ENCODE measurements at regions not wholly inside any gene's neighbourhood (a gene's known extent, or its start where the extent isn't known, plus 50 kb on each side); places are given as distances from the start of the nearest gene placed in this dataset.
"Not testable (repeated sequence)": the region's sequence is repeated elsewhere in the genome, so short reads cannot be mapped to it uniquely, and the experiment has no call there.

DNA sequence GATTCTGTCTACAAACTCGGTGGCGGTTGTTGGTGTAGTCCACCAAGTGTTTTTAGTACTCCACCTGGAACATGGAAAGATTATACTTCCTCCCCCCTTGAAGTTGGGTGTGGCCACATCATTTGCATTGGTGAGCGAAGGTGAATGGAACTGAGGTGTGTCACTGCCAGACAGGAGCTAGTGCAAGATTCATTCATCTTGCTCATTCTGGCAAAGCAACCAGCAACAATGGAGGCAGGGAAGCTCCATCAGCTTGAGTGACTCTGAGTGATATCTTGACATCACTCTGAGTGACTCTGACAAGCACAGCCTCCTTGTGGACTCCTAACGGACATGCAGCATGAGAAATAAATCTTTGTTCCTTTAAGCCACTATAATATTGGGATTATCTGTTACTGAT, 54.7 kb upstream of the SLC1A4 start:
- TF ChIP-seq, protein P1, sequence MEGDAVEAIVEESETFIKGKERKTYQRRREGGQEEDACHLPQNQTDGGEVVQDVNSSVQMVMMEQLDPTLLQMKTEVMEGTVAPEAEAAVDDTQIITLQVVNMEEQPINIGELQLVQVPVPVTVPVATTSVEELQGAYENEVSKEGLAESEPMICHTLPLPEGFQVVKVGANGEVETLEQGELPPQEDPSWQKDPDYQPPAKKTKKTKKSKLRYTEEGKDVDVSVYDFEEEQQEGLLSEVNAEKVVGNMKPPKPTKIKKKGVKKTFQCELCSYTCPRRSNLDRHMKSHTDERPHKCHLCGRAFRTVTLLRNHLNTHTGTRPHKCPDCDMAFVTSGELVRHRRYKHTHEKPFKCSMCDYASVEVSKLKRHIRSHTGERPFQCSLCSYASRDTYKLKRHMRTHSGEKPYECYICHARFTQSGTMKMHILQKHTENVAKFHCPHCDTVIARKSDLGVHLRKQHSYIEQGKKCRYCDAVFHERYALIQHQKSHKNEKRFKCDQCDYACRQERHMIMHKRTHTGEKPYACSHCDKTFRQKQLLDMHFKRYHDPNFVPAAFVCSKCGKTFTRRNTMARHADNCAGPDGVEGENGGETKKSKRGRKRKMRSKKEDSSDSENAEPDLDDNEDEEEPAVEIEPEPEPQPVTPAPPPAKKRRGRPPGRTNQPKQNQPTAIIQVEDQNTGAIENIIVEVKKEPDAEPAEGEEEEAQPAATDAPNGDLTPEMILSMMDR (IDR thresholded peaks at IDR 0.05; ENCODE audit: control extremely low read depth, extremely low read depth, low read depth, missing control alignments) = no peak
- POLR2A ChIA-PET = interaction anchor here (0.8 kb wide), 1 partner anchor 45 kb away, joined by 8 read pairs; no protein-coding TSS in a partner anchor
- no peak for DNase-seq (ENCODE audit: extremely low spot score)
- CTCF ChIA-PET = interaction anchor here (1.0 to 19.3 kb wide), 5 partner anchors 11 to 54 kb away, joined by 3 to 277 read pairs (median 3); no protein-coding TSS in a partner anchor

- POLR2A ChIA-PET = interaction anchor here (1.5 kb wide), 1 partner anchor 52 kb away, joined by 8 read pairs; the partner anchor contains the start of gene SLC1A4
- no peak for DNase-seq (ENCODE audit: extremely low spot score)
- CTCF ChIA-PET = interaction anchor here (1.0 to 19.3 kb wide), 5 partner anchors 9 to 18 kb away, joined by 3 to 277 read pairs (median 5); no protein-coding TSS in a partner anchor
- TF ChIP-seq, protein P1 (IDR thresholded peaks at IDR 0.05; ENCODE audit: control extremely low read depth, extremely low read depth, low read depth, missing control alignments) = no peak
Observed at GRCh38 chr2:64936809-64937208, 52.4 kb upstream of the SLC1A4 start.

GRCh38 chr2:64937314-64937686, 51.9 kb upstream of the SLC1A4 start:
- CTCF ChIA-PET = interaction anchor here (1.0 to 19.3 kb wide), 8 partner anchors 8 to 93 kb away, joined by 3 to 277 read pairs (median 4); no protein-coding TSS in a partner anchor
- not testable (repeated sequence) for DNase-seq (ENCODE audit: extremely low spot score)
- POLR2A ChIA-PET = interaction anchor here (1.5 kb wide), 1 partner anchor 52 kb away, joined by 8 read pairs; the partner anchor contains the start of gene SLC1A4

DNA sequence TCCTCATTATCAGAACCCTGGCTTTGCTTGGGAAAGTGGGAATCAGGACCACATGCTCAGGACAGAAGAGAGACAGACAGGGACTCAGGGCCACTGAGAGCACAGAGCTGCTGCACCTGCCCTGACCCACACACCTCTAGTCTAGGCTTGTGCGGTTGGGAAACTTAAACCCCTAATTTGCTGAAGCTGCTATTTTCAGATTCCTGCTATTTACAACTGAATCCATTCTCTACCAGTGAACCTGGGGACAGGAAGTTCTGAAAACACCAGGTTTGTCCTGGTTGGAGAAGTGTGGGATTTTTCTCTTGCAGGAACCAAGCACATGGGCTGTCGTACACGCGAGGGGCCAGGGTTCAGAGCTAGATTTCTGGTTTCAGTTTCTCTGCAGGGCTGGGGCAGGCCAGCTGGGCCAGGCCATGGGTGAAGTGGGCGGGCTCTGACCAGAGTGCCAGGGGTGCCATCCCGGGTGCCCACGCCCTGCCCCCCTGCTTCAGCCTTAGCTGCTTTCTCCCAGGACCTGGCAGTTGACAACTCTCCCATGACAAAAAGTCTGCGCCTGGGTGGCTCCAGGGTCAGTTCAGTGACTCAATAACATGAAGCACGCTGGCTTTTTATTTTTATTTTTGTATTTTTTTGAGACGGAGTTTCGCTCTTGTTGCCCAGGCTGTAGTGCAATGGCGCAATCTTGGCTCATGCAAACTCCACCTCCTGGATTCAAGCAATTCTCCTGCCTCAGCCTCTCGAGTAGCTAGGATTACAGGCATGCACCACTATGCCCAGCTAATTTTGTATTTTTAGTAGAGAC, 51.3 kb upstream of the SLC1A4 start:
- TF ChIP-seq, protein P1 (IDR thresholded peaks at IDR 0.05; ENCODE audit: control extremely low read depth, extremely low read depth, low read depth, missing control alignments) = no peak
- POLR2A ChIA-PET = interaction anchor here (1.5 kb wide), 1 partner anchor 51 kb away, joined by 8 read pairs; the partner anchor contains the start of gene SLC1A4
- no peak for DNase-seq (ENCODE audit: extremely low spot score)
- CTCF ChIA-PET = interaction anchor here (1.0 to 19.3 kb wide), 9 partner anchors 8 to 92 kb away, joined by 3 to 277 read pairs (median 4); no protein-coding TSS in a partner anchor

DNA sequence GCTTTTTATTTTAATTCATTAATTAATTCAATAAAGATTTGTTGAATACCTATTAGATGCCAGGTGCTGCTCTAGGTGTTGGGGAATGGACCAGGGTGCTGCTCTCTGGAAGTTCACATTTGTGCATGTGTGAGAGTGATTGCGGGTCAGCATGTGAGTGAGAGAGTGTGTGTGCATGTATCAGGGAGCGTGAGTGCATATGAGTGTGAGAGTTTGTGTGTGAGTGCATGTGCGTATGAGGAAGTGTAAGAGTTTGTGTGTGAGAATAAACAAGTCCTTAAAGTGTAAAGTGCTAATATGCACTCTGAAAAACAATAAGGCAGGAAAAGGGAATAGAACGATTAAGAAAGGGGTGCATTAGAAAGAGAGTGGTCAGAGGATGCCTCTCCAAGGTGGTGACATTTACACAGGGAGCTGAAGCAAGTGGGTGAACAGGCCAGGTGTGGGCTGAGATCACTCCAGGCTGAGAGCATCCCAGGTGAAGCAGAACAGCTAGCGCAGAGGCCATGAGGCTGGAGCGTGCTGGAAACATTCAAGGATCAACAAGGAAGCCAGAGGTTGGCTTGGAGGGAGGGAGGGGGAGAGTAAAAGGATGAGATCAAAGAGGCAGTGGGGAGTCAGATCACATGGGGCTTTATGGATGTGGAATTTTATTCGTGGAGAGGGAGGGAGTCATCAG, 50.5 kb upstream of the SLC1A4 start:
- POLR2A ChIA-PET = interaction anchor here (1.1 kb wide), 1 partner anchor 51 kb away, joined by 4 read pairs; the partner anchor contains the start of gene SLC1A4
- CTCF ChIA-PET = interaction anchor here (0.8 to 19.3 kb wide), 7 partner anchors 9 to 92 kb away, joined by 3 to 277 read pairs (median 4); no protein-coding TSS in a partner anchor
- TF ChIP-seq, protein P1 (IDR thresholded peaks at IDR 0.05; ENCODE audit: control extremely low read depth, extremely low read depth, low read depth, missing control alignments) = no peak
- no peak for DNase-seq (ENCODE audit: extremely low spot score)

- ChIA-PET CTCF (interaction anchor here (0.8 to 19.3 kb wide), 4 partner anchors 14 to 49 kb away, joined by 3 to 277 read pairs (median 4); no protein-coding TSS in a partner anchor), POLR2A (interaction anchor here (1.1 kb wide), 1 partner anchor 50 kb away, joined by 4 read pairs; the partner anchor contains the start of gene SLC1A4)
- TF ChIP-seq, protein P1 (IDR thresholded peaks at IDR 0.05; ENCODE audit: control extremely low read depth, extremely low read depth, low read depth, missing control alignments) = peak; percentile 32
- peak; percentile 76 for DNase-seq (ENCODE audit: extremely low spot score)
Observed at GRCh38 chr2:64939332-64939917, 49.8 kb upstream of the SLC1A4 start.
